HG02588 (cell line): ENCODE measurements at regions not wholly inside any gene's neighbourhood (a gene's known extent, or its start where the extent isn't known, plus 50 kb on each side); places are given as distances from the start of the nearest gene placed in this dataset.
"Not testable (repeated sequence)": the region's sequence is repeated elsewhere in the genome, so short reads cannot be mapped to it uniquely, and the experiment has no call there.

Experiments used
- ATAC-seq: cut with Tn5 transposase; IDR thresholded peaks from one replicate; pipeline ENCODE4 v1.9.1; 2021; ENCODE audit warnings: mild to moderate bottlenecking, moderate library complexity; ENCODE audit not compliant: unreplicated experiment

DNA sequence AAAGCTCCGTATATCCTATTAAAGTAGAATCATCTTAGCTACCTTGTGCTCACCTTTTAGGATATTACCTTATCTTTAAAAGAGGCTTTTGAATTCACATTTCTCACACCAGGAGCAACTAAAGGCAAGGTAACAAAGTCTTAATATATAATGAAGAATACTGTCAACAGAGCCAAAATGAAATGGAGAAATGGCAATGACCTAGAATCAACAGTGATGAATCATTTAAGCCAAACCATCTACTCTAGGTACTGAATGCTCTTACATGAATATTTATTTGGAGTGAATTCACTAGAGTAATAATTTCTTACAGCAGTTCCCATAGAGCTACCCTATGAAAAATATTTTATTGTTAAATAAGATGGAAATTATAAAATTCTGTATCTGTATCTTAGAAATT lies 421.0 kb downstream of the RND3 start:
- no peak for ATAC-seq

- no peak for ATAC-seq
Observed at GRCh38 chr2:150063931-150064548, 423.4 kb downstream of the RND3 start.

DNA sequence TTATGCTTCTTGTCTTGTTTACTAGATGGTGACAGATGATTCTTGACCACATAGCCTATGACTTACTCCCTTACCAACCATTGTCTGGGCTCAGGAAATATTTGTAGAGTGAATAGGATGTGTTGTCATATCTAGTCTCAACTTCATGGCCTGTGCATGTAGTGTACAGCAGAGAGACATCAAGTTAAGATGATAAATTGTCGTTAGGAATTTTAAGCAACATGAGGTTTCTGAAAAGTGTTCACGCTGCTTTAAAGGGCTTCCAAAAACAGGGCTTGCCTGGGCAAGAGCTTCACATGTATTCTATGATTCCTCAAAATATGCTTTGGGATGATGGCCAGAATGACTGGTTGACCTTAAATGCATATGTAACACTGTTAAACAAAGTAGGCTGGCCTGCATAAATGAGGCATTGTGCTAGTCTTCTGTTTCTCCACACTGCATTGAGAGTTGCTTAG lies 424.0 kb downstream of the RND3 start:
- no peak for ATAC-seq

GRCh38 chr2:150062416-150062815 lies 425.1 kb downstream of the RND3 start:
- ATAC-seq, result no peak

DNA sequence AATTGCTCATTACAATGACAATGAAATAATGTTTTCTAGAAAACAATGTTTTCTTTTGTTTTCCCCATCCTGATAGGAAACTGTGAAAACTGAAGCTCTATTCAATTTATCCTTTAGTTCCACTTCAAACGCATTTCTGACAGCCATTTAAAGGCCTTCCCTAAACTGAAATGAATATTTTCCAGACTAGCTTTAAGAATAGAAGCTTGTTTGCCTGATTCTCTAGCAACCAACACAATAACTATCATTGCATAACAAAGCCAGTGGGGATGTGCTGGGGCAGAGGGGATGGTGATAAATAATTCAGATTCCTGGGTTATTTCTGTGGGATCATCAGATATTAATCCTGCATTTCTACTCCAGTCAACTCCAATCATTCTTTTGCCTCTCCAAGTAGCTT lies 427.1 kb downstream of the RND3 start:
- no peak for ATAC-seq

DNA sequence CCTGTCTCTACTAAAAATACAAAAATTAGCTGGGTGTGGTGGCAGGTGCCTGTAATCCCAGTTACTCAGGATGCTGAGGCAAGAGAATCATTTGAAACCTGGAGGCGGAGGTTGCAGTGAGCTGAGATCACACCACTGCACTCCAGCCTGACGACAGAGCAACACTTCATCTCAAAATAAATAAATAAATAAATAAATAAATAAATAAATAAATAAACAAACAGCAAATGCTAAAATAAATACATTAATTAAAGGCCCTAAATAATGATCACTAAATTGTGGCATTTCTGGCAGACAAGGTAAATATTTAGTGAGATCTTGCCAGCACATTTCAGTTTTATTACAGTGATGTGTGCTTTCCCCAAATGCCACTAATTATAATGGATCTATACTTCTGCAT lies 427.8 kb downstream of the RND3 start:
- ATAC-seq, result not testable (repeated sequence)

DNA sequence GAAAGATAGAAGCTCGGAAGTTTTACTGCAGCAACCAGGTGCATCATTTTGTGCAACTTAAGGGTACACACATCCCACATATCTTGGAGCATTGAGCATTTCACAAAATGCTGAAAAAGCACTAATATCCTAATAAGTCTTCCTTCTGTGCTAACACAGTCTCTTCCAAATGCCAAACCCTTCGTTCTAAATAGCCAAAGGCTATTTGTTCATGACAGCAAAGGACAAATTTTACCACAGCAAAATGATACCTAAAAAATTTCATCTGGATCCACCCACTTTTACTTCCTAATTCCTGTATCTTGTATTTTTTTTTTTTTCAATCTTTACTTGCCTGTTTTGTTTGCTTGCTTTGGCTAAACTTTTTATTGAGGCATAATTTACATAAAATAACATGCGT lies 435.0 kb downstream of the RND3 start:
- no peak for ATAC-seq

- ATAC-seq, result no peak
Observed at GRCh38 chr2:150051004-150051403, 436.5 kb downstream of the RND3 start.

DNA sequence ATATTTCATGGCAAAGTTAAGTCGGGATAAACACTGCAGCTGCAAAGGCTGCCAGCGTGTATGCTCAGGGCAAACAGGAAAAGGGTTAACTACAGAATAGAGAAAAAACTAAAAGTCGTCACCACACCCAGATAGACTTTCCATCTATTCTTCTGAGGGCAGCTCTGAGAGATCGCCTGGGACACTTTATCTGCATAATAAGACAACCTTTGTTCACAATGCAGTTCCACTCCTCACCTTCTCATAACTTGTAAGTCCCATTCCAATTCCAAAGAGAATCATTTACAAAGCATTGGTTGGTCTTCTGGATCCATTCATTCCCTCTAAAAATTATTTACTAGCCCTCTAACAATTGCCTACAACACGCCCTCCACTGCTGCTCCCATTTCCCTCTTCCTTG lies 437.4 kb downstream of the RND3 start:
- ATAC-seq, result no peak

DNA sequence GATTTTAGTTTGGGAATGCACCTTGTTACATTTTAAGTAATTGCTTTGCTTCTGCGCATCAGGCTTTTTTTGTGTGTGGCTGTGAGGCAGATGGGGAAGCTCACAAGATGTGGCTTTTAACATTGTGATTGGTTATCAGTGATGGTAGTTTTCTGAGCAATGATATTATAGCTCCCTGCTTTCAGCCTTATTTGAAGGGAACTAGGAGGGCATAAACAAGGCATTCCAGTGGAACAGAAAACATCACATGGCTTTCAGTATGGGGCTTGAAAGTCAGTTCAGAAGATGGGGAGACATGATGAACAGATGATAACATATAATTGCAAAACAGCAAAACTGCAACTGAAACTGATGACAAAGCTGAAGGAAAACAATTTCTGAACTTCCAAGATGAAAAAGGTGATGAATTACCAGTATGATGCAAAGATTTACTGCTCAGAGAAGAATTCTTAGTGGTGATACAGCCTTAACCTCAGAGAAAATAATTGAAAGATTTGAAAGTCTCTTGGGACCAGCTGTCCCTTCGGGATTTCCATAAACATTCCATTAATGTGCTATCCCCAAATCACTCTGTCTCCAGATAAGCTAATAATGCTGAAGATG lies 439.7 kb downstream of the RND3 start:
- ATAC-seq, result no peak

DNA sequence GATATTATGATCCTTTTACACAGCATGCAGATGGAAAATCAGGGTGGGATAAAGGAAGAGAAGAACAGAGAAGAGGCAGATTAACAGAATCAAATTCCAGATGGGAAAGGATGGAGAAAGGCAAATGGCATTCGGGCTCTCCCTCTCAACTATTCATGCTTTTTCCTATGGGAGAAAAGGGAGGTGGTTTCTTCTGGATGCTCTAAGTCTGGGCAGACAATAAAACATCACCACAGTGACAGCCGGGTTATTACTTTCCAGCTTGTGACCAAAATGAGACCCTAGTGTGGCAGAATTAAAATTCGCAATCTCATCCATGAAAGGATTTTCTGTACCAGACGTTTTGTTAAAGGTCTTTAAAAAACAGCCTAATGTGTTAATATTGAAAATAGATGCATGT lies 440.7 kb downstream of the RND3 start:
- ATAC-seq, result no peak

DNA sequence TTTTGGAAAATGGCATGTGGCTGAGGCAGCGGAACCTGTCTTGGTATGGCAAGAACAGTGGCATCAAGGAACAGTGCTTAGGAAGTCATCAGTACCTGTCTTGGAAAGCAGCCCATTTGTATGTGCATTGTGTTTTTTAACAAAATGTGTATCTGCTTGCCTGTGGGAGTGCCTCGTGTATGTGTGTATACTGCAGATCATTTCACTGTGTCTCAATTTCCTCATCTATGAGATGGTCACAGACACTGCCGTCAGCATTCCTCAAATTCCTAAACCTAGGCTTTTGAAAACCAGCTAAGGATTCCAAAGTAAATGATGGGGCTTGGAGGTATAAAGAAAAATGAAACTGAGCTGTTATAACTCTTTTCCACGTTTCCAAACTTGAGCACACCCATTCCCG lies 441.3 kb downstream of the RND3 start:
- ATAC-seq, result no peak

- no peak for ATAC-seq
Observed at GRCh38 chr2:150045601-150046000, 441.9 kb downstream of the RND3 start.

DNA sequence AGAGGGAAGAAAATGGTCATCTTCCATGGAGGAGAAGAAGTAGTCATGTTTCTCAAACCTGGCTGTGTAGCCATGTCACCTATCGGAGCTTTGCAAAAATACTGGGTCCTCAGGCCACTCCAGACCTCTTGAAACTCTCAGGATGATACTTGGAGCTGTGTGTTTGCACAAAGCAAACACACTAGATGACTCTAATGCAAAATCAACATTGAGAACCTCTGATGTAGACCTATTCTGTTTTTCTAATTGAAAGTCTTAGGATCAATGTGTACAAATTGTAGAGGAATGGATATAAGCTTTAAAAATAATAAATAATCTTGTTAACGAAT lies 444.3 kb downstream of the RND3 start:
- ATAC-seq, result no peak

- no peak for ATAC-seq
Observed at GRCh38 chr2:150042500-150043171, 444.8 kb downstream of the RND3 start.

DNA sequence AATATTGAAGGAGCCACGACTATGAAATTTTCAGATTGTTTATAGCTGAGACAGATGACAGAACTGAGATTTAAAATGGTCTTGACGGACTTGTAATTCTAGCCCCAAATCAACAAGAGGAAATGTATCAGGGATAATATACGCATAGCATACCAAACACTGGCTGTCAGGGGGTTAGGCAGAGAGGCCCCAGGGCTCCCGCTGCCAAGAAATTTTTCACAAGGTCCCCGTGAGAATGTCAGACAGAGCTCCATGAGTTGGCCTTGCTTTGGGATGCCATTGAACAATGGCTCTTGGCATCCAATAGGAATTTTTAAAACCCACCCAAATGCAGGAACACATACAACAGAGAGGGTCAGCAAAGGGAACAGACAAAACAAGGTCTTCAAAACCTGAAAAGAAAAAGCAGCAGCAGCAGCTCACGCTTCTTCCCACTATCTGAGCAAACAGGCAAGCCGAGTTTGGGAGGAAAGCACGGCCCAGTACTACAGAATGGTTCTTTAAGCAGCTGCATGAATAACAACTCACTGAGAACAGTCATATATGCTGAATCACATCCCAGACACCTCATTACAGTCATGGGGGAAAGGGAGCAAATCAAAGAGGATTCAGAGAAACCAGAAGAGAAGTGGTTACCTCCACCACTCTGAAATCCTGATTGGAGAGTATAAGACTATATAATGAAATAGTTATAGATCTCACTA lies 445.6 kb downstream of the RND3 start:
- no peak for ATAC-seq

DNA sequence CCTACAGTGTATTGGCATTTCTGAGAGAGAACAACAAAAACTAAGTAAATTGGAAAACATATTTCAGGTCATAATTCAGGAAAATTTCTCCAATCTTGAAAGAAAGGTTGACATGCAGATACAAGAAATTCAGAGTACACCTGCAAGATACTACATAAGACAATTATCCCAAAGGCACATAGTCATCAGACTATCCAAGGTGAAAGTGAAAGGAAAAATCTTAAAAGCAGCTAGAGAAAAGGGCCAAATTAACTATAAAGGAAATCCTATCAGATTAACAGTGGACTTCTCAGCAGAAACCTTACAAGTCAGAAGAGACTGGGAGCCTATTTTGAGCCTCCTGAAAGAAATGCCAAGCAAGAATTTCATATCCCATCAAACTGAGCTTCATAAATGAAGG lies 449.0 kb upstream of the MMADHC start:
- no peak for ATAC-seq

DNA sequence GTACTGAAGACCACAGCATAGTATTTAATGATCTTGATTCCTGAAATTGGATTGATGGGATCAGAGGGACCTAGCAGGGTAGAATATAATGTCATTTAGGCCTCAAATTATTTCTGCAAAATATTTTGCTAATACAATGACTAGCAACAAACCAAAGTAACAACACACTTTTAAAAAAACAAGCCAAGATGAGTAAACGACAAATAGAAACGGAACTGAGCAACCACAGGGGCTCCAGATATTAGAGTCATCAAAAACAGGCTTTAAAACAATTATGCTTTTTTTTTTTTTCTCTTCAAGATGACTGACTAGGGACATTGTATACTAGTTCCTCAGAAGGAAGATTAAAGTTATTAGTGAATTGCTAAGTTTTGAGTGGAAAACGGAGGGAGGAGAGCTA lies 447.1 kb upstream of the MMADHC start:
- ATAC-seq, result no peak

- ATAC-seq, result no peak
Observed at GRCh38 chr2:150030436-150031190, 443.0 kb upstream of the MMADHC start.

- ATAC-seq, result no peak
Observed at GRCh38 chr2:150028322-150028721, 440.7 kb upstream of the MMADHC start.

GRCh38 chr2:150027164-150027563 lies 439.6 kb upstream of the MMADHC start:
- no peak for ATAC-seq
